Activated effector memory CD4-positive, alpha-beta T cell treated with anti-CD3 and anti-CD28 coated beads, Interleukin-2, amount 50 U/mL, for 16 hours (primary cell): ENCODE measurements at regions not wholly inside any gene's neighbourhood (a gene's known extent, or its start where the extent isn't known, plus 50 kb on each side); places are given as distances from the start of the nearest gene placed in this dataset.
"Not testable (repeated sequence)": the region's sequence is repeated elsewhere in the genome, so short reads cannot be mapped to it uniquely, and the experiment has no call there.

Experiments
- DNase-seq: peaks from one replicate; pipeline ENCODE4 v3.0.0-alpha.2; 2020

DNA sequence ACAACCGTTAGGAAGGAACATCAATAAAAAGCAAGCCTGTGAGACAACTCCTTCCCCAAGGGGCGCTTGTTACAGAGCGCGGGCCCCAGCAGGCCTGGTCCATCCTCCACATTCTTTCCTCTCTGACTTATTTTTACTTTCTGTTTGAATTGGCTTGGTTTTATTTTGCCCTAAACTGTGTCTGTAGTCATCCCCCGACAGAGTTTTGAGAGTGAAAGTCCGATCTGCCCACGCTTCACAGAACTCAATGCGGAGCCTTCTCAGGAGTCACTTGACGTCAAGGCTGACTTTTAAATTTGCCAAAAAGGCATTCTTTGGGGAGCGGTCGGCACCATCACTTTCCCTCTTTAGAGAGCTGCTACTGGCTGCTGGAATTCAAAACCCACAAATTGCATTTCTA is 150.1 kb upstream of the KLF6 start:
- peak; percentile 91 for DNase-seq

GRCh38 chr10:3933733-3934132 is 148.7 kb upstream of the KLF6 start:
- DNase-seq, result no peak

GRCh38 chr10:3932597-3933375 is 147.8 kb upstream of the KLF6 start:
- no peak for DNase-seq

DNA sequence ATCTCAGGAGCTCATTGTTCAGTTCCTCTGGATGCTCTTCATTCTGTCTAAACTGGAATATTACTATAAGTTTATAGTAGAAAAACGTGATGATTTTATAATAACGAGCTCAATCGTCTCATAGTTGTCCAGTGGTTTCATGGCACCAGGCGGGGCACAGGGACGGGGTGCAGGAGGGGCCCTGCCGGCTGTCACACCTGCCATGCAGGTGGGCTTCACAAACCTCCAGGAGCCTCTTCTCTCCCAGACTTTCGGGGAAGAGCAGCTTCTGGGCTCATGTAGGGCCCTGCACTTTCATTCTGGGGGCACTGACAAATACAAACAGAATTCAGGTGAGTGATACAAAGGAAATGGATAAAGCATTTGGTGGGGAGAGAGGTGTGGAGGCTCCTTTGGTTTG is 146.9 kb upstream of the KLF6 start:
- no peak for DNase-seq

DNA sequence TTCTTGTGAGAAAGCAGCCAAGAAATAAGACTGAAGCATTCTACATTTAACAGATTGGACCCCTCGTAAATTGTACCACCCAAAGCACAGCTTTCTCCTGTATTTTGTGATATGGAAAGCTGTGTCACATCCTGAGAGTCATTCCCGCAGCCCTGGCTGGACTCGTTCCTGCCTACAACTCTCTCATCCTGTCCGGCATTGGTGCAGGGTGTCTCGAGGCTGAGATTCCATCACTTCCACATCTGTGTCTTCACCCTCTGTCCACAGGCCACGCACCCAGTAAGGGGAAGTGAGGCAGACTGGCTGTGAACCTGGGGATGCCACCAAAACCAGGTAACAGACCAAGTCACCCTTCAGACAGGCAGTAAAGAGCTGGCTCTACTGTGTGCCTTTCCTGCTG is 146.2 kb upstream of the KLF6 start:
- DNase-seq, result no peak

- DNase-seq, result no peak
Measured at GRCh38 chr10:3928569-3928968, 143.6 kb upstream of the KLF6 start.

DNA sequence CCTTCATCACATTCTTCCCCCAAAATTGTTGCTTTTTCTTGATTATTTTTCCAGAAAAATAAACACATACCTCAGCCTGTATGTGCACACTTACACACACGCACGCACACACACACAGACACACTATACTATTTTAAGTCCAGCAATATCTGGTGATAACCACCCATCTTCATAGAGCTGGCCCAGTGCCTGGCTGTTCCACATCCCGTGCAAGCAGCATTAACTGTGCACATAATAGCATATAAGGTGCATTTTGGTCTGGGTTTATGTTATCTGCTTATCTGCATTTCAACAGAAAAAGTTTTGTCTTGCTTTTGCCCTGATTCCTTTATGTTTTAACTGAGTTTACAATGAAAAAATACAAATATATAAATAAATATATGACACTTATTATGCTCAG is 143.1 kb upstream of the KLF6 start:
- DNase-seq, result no peak

GRCh38 chr10:3926675-3927525 is 141.9 kb upstream of the KLF6 start:
- no peak for DNase-seq

DNA sequence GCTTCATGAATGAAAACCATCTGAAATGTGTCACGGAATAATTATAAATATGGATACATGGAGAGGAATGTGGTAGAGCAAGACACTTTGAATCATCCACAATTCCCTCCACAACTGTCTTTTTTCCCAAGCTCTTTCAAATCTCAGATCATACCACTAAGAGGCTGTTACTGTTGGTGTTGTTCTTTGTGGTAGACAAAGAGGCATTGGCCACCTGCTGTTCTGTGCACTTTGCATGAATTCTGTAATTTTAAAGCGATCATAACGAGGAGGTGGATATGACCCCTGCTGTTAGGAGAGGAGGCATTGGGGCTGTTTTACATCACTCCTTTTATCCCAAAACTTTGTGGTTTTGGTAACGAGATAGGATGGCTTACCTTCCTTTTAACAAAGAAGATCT is 141.2 kb upstream of the KLF6 start:
- DNase-seq, result no peak

GRCh38 chr10:3925184-3925583 is 140.2 kb upstream of the KLF6 start:
- DNase-seq, result no peak

GRCh38 chr10:3924344-3924743 is 139.3 kb upstream of the KLF6 start:
- no peak for DNase-seq

DNA sequence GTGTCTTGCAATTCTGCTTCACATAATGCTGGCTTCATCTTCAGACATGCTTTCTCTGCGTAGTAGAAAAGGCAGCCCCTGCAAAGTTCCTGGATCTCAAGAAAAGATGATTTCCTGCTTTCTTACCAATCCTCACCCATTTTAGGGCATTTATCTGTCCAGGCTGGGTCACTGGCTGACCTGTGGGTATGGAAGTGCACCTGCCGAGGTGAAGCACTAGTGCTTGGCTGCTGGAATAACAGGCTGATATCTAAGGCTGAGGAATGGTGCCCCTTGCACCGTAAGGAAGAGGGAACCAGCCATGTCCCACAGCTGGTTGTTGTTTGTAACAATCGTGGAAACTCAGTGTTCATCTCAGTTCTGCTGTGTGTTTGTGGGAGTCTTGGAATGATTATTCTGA is 138.0 kb upstream of the KLF6 start:
- no peak for DNase-seq

GRCh38 chr10:3919709-3920308 is 134.8 kb upstream of the KLF6 start:
- DNase-seq, result no peak

GRCh38 chr10:3917392-3917791 is 132.4 kb upstream of the KLF6 start:
- not testable (repeated sequence) for DNase-seq

GRCh38 chr10:3914733-3915132 is 129.7 kb upstream of the KLF6 start:
- DNase-seq, result no peak

GRCh38 chr10:3911713-3912442 is 126.9 kb upstream of the KLF6 start:
- no peak for DNase-seq

DNA sequence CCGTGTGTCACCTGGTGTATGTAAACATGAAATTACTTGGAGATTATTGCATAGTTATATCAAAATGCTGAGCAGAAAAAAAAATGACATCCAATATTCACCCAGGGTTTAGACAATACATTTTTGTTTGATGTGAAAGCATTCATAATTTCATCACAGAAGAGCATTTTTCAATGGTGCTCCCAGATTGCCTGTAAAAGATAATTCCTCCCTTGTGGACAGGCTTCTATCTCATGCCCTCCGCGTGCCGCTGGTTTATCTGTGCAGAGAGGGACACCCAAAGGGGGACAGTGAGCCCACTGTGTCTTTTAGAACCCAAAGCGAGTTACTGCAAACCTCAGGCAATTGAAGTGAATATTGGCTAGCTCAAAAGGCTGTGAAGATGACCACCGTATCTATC is 126.2 kb upstream of the KLF6 start:
- DNase-seq, result no peak

DNA sequence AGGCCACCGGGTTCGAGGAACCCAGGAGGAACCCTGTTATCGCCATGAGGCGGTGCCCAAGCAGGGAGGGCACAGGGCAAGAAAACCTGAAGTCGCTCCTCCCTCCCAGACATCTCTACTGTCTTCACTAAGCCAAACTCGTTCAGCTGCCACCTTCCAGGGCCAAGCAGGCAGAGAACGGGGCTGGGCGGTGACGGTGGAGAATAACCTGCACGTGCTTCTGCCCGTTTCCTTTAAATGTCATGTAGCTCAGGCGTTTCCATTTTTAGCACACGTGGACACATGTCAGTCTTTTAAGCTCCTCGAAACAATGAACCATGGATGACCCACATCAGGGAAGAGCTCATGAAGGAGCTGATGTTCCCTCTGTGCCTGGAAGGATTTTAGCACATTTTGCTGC is 124.3 kb upstream of the KLF6 start:
- DNase-seq, result no peak

DNA sequence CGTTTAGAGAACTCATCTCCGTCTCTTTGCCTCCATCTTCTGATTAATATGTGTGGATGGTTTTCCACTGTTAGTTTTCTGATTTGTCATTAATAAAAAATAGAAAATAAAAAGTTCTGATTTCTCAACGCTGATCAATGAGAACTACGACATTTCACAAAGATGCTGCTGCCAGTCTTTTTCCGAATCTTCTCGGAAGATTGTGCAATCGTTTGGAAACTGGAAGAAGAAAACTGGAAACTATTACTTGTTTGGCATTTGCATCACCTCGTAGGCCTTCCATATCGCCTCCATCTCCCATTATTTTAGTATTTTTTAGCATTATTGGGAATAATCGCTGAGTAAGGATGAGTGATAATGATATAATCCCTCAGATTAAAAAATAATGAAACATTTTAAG is 123.2 kb upstream of the KLF6 start:
- DNase-seq, result no peak

DNA sequence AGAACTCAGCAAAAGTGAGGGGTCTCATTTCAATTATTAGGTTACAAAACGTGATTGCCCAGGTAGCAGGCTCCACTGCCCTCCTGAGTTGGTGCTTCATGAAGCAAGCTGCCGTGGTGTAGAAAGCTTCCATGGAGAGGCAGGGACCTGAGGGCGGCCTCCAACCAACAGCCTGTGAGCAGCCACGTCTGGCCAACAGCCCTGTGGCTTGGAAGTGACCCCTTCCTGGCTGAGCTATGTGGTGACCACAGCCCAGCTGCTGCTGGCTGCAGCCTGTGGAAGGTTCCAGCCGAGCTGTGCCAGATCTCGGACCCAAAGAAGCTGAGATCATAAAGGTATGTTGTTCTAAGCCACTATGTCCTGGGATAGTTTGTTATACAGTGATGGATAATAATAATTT is 122.5 kb upstream of the KLF6 start:
- no peak for DNase-seq

DNA sequence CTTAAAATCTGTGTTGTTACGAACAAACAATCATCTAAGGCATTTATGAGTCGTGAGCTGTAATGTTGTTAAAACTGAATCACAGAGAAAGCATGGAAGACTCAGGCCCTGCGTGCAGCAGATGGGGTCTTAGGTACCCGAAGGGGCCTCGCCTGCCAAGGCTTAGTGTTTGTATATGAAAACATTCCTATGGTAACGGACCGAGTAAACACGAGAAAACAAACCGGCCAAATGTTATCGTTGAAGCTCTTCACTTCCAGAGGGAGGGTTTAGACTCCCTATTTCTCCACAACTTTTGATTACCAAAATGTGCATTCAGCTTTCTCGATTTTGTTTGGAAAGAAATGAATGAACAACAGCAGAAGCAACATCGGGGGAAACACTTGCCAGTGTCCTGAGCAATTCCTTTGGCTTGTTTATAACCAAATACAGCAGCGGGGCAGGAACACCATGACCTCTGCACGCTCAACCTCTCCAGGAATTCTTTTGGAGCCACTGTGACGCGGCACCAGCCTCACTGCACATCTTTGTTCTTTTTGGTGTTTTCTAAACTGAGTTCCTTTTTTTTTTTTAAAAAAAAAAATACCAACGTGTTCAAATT is 121.6 kb upstream of the KLF6 start:
- DNase-seq, result no peak

DNA sequence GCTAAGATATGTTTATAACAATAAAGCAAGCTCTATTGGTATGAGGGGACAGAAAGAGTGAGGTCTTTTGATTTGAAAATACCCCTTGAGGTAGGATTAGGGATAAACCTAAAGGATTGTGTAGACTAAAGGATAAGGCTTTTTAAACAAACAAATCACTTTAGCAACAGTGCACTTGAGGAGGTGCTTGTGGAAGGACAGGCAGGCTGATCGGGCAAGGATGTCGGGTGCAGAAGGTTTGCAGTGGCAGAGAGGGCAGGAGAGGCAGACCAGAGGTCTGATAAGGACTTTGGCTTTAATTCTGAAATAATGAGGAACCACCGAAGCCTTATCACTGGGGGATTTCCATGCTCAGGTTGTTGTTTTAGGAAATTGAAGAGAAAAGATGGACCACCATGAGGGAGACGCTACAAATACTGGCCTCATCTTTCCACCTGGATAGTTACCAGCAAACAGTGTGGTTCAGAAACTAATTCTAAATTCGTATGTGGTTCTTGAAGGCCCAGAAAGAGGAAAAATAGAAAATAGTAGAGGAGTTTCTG is 119.5 kb upstream of the KLF6 start:
- DNase-seq, result no peak
